ENCODE measurements at regions not wholly inside any gene's neighbourhood (a gene's known extent, or its start where the extent isn't known, plus 50 kb on each side); places are given as distances from the start of the nearest gene placed in this dataset.

DNA sequence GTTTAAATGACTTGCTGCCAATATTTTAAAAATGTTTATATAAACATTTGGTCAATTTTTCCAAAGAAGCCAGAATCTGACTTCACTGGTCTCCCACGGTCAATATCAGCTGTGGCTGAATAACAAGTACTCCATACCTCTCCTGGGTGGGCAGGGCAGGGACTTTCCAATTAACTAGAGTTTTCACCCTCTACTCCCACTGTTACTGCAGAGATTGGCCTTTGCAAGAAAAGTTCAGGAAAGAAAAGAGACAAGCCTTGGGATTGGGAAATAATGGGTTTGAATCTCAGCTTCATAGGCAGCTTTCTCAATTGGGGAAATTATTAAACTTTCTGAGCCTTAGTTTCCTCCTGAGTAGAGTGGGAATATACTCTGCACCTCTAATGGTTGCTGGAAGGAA, 236.9 kb downstream of the PRL start:
- TF ChIP-seq CTCF (conservative IDR thresholded peaks at IDR 0.05; ENCODE audit: low read depth, low read length) (no peak), POLR2A (IDR thresholded peaks at IDR 0.05; ENCODE audit: low read depth, low read length) (no peak), RAD21 (IDR thresholded peaks at IDR 0.05; ENCODE audit: low read length) (no peak), MXI1 (IDR thresholded peaks at IDR 0.05; ENCODE audit: borderline replicate concordance, low read depth, low read length) (no peak), RFX5 (IDR thresholded peaks at IDR 0.05; ENCODE audit: low read depth, low read length) (no peak), SMC3 (IDR thresholded peaks at IDR 0.05; ENCODE audit: low read depth, low read length) (no peak), RCOR1 (IDR thresholded peaks at IDR 0.05; ENCODE audit: insufficient replicate concordance, low read length) (no peak), BHLHE40 (IDR thresholded peaks at IDR 0.05; ENCODE audit: low read depth, low read length) (no peak), MAZ (IDR thresholded peaks at IDR 0.05; ENCODE audit: borderline replicate concordance, low read depth, low read length) (no peak), CEBPB (IDR thresholded peaks at IDR 0.05; ENCODE audit: low read depth, low read length) (no peak), MAFK (IDR thresholded peaks at IDR 0.05; ENCODE audit: low read depth, low read length) (no peak), CHD1 (IDR thresholded peaks at IDR 0.05; ENCODE audit: low read depth, low read length) (no peak)
- TF ChIP-seq, protein P1, sequence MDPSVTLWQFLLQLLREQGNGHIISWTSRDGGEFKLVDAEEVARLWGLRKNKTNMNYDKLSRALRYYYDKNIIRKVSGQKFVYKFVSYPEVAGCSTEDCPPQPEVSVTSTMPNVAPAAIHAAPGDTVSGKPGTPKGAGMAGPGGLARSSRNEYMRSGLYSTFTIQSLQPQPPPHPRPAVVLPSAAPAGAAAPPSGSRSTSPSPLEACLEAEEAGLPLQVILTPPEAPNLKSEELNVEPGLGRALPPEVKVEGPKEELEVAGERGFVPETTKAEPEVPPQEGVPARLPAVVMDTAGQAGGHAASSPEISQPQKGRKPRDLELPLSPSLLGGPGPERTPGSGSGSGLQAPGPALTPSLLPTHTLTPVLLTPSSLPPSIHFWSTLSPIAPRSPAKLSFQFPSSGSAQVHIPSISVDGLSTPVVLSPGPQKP (IDR thresholded peaks at IDR 0.05; ENCODE audit: borderline replicate concordance, low read depth, low read length) = no peak
- TF ChIP-seq, protein P2, sequence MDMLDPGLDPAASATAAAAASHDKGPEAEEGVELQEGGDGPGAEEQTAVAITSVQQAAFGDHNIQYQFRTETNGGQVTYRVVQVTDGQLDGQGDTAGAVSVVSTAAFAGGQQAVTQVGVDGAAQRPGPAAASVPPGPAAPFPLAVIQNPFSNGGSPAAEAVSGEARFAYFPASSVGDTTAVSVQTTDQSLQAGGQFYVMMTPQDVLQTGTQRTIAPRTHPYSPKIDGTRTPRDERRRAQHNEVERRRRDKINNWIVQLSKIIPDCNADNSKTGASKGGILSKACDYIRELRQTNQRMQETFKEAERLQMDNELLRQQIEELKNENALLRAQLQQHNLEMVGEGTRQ (IDR thresholded peaks at IDR 0.05; ENCODE audit: low read depth, low read length) = no peak
